ENCODE measurements at regions not wholly inside any gene's neighbourhood (a gene's known extent, or its start where the extent isn't known, plus 50 kb on each side); places are given as distances from the start of the nearest gene placed in this dataset.

- H3K9me3 Mint-ChIP-seq (ENCODE audit: low read depth): peaks cover 3% of the 10 kb centered on the region
- no peaks in the 10 kb centered on the region for H3K27me3 Mint-ChIP-seq (ENCODE audit: low read depth)
- H3K36me3 Mint-ChIP-seq (ENCODE audit: low read depth): no peaks in the 10 kb centered on the region
- H3K27ac Mint-ChIP-seq (ENCODE audit: unreplicated experiment): no peak overlapping the region
- TF ChIP-seq CTCF (IDR thresholded peaks at IDR 0.05): no peak
- peaks cover 5% of the 10 kb centered on the region for H3K4me1 Mint-ChIP-seq (ENCODE audit: low read depth)
- H3K4me3 Mint-ChIP-seq (ENCODE audit: unreplicated experiment): no peak overlapping the region
- DNase-seq (ENCODE audit: low spot score): no peak
Observed at GRCh38 chr16:65967376-65967775, 399.1 kb upstream of the CDH5 start.

GRCh38 chr16:65965628-65966027, 400.9 kb upstream of the CDH5 start:
- no peaks in the 10 kb centered on the region for H3K27me3 Mint-ChIP-seq (ENCODE audit: low read depth)
- no peaks in the 10 kb centered on the region for H3K36me3 Mint-ChIP-seq (ENCODE audit: low read depth)
- DNase-seq (ENCODE audit: low spot score): no peak
- peaks cover 5% of the 10 kb centered on the region for H3K4me1 Mint-ChIP-seq (ENCODE audit: low read depth)
- no peak overlapping the region for H3K4me3 Mint-ChIP-seq (ENCODE audit: unreplicated experiment)
- no peak for TF ChIP-seq CTCF (IDR thresholded peaks at IDR 0.05)
- H3K27ac Mint-ChIP-seq (ENCODE audit: unreplicated experiment): no peak overlapping the region
- no peaks in the 10 kb centered on the region for H3K9me3 Mint-ChIP-seq (ENCODE audit: low read depth)

GRCh38 chr16:65964752-65965151, 401.7 kb upstream of the CDH5 start:
- no peak for DNase-seq (ENCODE audit: low spot score)
- Mint-ChIP-seq H3K9me3 (ENCODE audit: low read depth) (no peaks in the 10 kb centered on the region), H3K36me3 (ENCODE audit: low read depth) (no peaks in the 10 kb centered on the region), H3K27me3 (ENCODE audit: low read depth) (no peaks in the 10 kb centered on the region), H3K4me3 (ENCODE audit: unreplicated experiment) (no peak overlapping the region), H3K27ac (ENCODE audit: unreplicated experiment) (no peak overlapping the region), H3K4me1 (ENCODE audit: low read depth) (peaks cover 5% of the 10 kb centered on the region)
- TF ChIP-seq CTCF (IDR thresholded peaks at IDR 0.05): peak; percentile 26

GRCh38 chr16:65961476-65962143, 404.9 kb upstream of the CDH5 start:
- H3K27ac Mint-ChIP-seq (ENCODE audit: unreplicated experiment): no peak overlapping the region
- no peak for TF ChIP-seq CTCF (IDR thresholded peaks at IDR 0.05)
- no peaks in the 10 kb centered on the region for H3K27me3 Mint-ChIP-seq (ENCODE audit: low read depth)
- no peak for DNase-seq (ENCODE audit: low spot score)
- H3K4me1 Mint-ChIP-seq (ENCODE audit: low read depth): no peaks in the 10 kb centered on the region
- no peak overlapping the region for H3K4me3 Mint-ChIP-seq (ENCODE audit: unreplicated experiment)
- no peaks in the 10 kb centered on the region for H3K36me3 Mint-ChIP-seq (ENCODE audit: low read depth)
- H3K9me3 Mint-ChIP-seq (ENCODE audit: low read depth): no peaks in the 10 kb centered on the region

GRCh38 chr16:65959983-65960382, 406.5 kb upstream of the CDH5 start:
- no peaks in the 10 kb centered on the region for H3K9me3 Mint-ChIP-seq (ENCODE audit: low read depth)
- no peak overlapping the region for H3K27ac Mint-ChIP-seq (ENCODE audit: unreplicated experiment)
- no peak for DNase-seq (ENCODE audit: low spot score)
- no peaks in the 10 kb centered on the region for H3K36me3 Mint-ChIP-seq (ENCODE audit: low read depth)
- H3K4me1 Mint-ChIP-seq (ENCODE audit: low read depth): no peaks in the 10 kb centered on the region
- no peak overlapping the region for H3K4me3 Mint-ChIP-seq (ENCODE audit: unreplicated experiment)
- no peaks in the 10 kb centered on the region for H3K27me3 Mint-ChIP-seq (ENCODE audit: low read depth)
- TF ChIP-seq CTCF (IDR thresholded peaks at IDR 0.05): no peak
